Ammon's horn (tissue), 1 donor: ENCODE measurements at regions not wholly inside any gene's neighbourhood (a gene's known extent, or its start where the extent isn't known, plus 50 kb on each side); places are given as distances from the start of the nearest gene placed in this dataset.
"Not testable (repeated sequence)": the region's sequence is repeated elsewhere in the genome, so short reads cannot be mapped to it uniquely, and the experiment has no call there.

Experiments used
- DNase-seq: peaks from one replicate; pipeline ENCODE4 v3.0.0-alpha.2; 2016; ENCODE audit warnings: low spot score

DNA sequence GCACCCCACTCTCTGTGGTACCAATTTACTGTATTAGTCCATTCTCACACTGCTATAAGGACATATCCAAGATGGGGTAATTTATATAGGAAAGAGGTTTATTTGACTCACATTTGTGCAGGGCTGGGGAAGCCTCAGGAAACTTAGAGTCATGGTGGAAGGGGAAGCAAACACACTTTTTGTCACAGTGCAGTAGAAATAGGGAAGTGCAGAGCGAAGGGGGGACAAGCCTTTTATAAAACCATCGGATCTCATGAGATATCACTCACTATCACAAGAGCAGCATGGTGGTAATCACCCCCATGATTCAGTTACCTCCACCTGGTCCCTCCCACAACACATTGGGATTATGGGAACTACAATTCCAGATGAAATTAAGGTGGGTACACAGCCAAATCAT, 766.9 kb upstream of the PCDH10 start:
- no peak for DNase-seq

DNA sequence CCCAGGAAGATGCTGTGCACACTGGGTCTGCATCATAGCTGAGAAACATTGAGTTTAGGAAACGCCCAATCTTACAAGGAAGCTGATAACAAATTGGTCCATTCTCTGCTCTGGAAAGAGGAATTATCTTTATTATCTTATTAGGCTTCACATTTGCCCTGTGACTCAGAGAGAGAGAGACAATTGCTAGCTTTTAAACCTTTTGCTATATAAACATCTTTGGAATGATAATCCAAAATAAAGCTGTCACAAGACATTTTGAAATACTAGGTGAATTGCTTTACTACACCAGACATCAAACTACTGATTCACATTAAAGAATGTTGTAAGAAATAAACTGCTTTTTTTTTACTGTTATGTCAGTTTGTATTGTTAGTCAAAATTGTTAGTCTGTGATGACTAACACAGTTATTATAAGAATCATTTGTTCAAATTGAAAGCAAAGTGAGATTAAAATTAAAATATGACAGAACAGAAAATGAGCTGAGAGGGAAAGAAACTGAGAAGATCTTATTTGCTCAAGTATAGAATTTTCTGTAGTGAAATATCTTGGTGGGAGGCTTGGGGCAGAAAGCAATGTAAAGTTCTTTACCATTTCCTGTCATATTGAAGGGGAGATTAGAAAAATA, 765.4 kb upstream of the PCDH10 start:
- DNase-seq = no peak

DNA sequence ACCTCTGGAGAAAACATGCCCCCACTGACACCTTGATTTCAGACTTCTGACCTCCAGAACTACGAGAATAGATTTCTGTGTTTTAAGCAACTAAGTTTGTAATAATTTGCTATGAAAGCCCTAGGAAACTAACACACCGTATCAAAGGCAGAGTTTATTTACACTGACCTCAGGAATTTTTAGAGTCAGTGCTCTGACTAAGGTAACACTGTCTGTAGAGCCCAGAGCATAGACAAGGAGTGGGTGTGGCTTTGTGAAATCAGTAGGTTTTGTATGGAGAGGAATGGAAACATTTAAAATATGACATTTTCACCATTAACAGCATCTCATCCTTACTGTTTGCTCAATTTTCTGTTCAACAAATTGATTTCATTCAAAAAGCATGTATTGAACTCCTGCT, 764.4 kb upstream of the PCDH10 start:
- no peak for DNase-seq

- no peak for DNase-seq
Measured at GRCh38 chr4:132386130-132386529, 763.0 kb upstream of the PCDH10 start.

DNA sequence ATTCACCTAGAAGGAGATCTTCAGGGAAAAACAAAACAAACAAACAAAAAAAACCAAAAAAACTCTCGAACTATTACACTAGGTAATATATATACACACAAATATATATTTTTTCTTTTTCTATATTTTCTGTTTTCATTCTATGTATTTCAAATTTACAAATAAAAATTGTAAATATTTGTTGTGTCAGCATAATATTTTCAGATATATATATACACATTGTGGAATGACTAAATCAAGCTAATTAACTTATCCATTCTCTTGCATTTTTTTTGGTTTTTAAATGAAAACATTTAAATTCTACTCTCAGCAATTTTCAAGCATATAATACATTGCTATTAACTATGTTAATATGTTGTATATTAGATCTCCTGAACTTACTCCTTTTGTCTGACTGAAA, 762.0 kb upstream of the PCDH10 start:
- DNase-seq = no peak

- DNase-seq = no peak
Measured at GRCh38 chr4:132395561-132395960, 753.5 kb upstream of the PCDH10 start.

GRCh38 chr4:132396636-132397035, 752.5 kb upstream of the PCDH10 start:
- DNase-seq = no peak

- no peak for DNase-seq
Measured at GRCh38 chr4:132417220-132417619, 731.9 kb upstream of the PCDH10 start.

DNA sequence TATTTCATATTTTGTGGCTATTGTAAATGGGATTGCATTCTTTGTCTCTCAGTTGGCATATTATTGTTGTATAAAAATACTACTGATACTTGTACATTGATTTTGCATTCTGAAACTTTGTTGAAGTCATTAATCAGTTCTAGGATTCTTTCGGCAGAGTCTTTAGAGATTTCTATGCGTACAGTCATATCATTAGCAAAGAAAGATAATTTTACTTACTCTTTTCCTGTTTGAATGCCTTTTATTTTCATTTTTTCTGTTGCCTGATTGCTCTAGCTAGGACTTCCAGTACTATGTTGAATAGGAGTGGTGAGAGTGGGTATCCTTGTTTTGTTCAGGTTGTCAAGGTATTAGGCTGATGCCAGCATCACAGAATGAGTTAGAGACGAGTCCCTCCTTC, 722.0 kb upstream of the PCDH10 start:
- no peak for DNase-seq

- no peak for DNase-seq
Measured at GRCh38 chr4:132437117-132437516, 712.0 kb upstream of the PCDH10 start.

GRCh38 chr4:132445386-132445785, 703.7 kb upstream of the PCDH10 start:
- no peak for DNase-seq

- DNase-seq = not testable (repeated sequence)
Measured at GRCh38 chr4:132457987-132458386, 691.1 kb upstream of the PCDH10 start.

DNA sequence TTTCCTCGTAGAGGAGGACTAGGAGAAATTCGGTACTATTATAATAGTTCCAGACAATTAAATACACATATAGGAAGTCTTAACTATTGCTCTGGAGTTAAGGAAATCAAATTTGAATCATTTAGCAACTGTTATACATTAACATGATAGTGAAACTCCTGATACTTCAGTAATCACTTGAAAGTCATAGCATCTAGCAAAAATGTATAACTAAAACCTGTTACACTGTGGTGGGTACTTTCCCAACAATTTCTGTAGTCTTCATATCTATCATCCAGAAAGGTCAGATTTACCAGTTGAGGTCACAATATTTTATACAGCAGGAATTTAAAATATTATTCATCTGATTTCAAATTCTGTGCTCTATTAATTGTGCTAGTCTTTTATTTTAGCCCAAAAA, 669.6 kb upstream of the PCDH10 start:
- no peak for DNase-seq

GRCh38 chr4:132488555-132488954, 660.5 kb upstream of the PCDH10 start:
- DNase-seq = no peak

GRCh38 chr4:132493476-132493875, 655.6 kb upstream of the PCDH10 start:
- no peak for DNase-seq

- DNase-seq = not testable (repeated sequence)
Measured at GRCh38 chr4:132495267-132495812, 653.8 kb upstream of the PCDH10 start.

- no peak for DNase-seq
Measured at GRCh38 chr4:132498215-132498614, 650.9 kb upstream of the PCDH10 start.

DNA sequence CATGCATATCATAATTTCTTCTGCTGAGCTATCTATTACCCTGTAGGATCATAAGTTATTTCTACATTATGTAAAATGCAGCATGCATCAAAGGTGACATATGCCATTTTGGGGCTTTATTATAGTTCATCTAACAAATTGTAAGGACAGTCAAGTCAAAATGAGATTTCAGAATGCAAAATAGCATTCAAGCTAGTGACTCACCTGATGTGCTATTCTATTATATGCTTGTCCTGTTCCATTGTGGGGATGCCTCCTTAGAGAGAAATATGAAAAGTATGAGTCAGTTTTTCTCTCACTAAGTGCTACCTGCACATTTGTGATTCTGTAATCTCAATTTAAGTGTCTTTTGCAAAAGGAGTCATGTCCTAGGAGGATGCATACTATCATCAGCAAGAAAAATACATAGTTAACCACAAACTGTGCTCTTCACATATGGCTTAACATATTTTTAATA, 647.0 kb upstream of the PCDH10 start:
- no peak for DNase-seq

DNA sequence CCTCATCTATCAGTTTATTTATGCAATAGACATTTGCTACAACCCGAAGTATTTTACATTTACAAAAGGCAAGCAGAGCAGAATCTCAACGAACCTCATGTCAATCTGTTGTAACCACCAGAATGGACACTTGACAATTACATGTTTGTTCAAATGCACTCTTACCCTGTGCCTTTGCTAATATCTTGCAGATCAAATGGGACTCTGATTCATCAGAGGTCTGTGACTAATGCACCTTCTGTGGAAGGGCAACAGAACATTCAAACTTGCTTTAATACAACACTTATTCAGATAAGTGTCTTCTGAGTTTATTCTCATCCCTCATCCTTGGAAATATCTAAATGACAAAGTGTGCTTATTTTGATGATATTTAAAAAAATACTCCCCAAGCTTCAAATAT, 644.7 kb upstream of the PCDH10 start:
- no peak for DNase-seq

GRCh38 chr4:132506568-132506967, 642.5 kb upstream of the PCDH10 start:
- DNase-seq = no peak

DNA sequence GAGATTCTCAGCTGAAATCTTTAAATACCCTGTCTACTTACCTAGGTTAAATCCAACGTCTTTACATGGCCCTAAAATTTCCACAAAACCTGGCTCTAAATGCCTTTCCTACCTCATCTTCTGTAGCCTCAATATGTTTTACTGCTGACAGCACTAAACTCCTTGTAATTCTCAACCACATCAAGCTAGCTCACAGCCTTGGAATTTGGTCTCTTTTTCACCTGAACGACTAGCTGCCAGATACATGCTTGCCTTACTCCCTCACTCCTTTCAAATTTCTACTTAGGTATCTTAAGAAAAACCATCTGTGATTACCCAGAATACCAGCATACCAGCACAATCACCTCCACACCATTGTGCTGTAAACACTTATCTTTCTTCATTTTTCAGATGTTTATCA, 635.6 kb upstream of the PCDH10 start:
- DNase-seq = no peak

DNA sequence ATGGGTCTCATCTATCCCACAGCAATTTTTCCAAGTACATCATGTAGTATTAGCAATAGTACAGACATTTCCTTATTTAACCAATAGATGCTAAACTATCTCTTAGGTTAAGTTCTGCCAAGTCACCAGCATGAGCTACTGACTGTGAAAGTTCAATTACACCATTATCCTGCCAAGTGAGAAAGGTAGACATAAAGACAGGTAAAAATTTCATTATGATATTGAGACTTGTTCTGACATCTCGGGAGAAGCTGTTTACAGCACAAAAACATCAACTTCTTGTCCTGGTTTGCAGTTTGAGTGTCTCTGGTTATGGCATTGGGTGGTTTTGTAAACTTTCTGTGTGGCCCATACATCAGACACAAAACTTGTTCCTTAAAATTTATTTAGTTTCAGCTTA, 622.4 kb upstream of the PCDH10 start:
- DNase-seq = no peak

- DNase-seq = no peak
Measured at GRCh38 chr4:132527817-132528216, 621.3 kb upstream of the PCDH10 start.

DNA sequence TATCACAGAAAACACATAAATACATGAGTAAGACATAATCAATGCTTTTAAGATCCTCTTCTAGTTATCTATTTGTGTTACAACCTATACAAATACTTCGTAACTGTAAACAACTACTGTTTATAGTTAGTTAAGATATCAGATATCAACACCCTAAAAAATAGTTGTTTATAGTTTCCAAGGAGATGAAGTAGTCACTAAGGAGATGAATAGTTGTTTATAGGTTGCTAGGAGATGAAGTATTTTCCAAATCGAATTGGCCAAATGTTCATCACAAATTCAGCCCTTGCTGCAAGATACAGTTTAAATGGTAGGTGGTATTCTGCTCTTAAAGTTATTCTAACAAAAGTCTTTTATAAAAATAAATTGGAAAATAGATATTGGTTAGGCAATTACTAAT, 618.2 kb upstream of the PCDH10 start:
- DNase-seq = no peak
